NB4 (cell line): ENCODE measurements at regions not wholly inside any gene's neighbourhood (a gene's known extent, or its start where the extent isn't known, plus 50 kb on each side); places are given as distances from the start of the nearest gene placed in this dataset.

Experiments
- DNase-seq: peaks from one replicate; pipeline ENCODE4 v3.0.0; 2010; ENCODE audit warnings: low read depth
- H3K4me3 ChIP-seq: one replicate; pipeline ENCODE4 v1.5.1; 2011; ENCODE audit warnings: mild to moderate bottlenecking, low read depth, low read length, moderate library complexity
- MYC ChIP-seq: IDR thresholded peaks from 2 replicates; pipeline ENCODE4 v1.6.1; 2011; ENCODE audit warnings: low read depth, low read length
- POLR2A ChIP-seq: IDR thresholded peaks from 2 replicates; pipeline ENCODE4 v1.6.1; 2011; ENCODE audit warnings: mild to moderate bottlenecking; ENCODE audit not compliant: insufficient read length; ENCODE audit errors: extremely low read depth
- TF ChIP-seq, protein P1 (sequence below): IDR thresholded peaks from 2 replicates; pipeline ENCODE4 v1.6.1; 2011; ENCODE audit warnings: low read depth, low read length
- TF ChIP-seq, protein P2 (sequence below): IDR thresholded peaks from one replicate; pipeline ENCODE4 v1.5.1; 2012; ENCODE audit warnings: low read depth, low read length

DNA sequence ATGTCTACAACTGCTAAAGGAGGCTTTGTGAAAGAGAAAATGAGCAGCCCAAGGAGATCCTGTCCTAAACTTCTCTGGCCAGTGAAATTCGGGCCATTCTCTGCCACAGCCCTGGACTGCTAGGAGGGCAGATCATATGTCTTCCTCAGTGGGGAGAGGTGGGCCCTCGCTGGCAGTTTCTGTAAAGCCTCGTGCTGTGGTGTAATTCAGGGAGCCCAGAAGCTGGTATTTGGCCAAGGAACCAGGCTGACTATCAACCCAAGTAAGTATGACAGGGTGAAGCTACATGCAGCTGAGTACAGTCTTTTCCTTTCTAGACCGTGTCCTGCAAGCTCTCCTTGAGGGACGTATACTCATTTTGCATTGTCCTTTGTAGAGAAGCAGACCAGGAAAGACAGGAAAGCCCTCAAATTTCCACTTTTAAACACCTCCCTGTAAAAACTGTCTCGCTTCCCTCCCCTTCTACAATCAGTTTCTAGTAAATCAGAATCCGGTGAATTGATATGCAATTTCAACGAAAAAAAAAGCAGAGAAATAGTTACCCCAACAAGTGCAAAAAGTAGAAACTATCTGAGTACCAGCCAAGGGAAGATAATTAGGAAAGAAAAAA is 106.8 kb downstream of the DAD1 start:
- H3K4me3 ChIP-seq, result no peak overlapping the region

DNA sequence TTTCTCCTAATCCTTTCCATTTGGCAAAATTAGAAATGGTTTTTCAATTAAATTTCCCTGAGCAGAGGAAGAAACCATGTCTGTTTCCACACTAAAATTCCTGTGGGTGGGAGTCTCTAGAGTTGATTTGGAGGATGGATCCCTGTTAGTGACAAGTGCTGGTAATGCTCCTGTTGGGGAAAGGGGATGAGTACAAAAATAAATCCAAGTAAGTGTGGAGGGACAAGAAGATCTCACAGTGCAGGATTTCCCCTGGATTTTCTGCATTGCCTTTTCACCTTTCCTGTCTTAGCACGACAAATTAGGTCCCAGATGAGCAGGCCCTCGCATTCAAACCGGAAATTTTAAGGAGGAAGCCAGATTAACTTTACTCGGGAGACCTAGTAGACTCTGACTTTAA is 107.5 kb downstream of the DAD1 start:
- TF ChIP-seq, protein P1, sequence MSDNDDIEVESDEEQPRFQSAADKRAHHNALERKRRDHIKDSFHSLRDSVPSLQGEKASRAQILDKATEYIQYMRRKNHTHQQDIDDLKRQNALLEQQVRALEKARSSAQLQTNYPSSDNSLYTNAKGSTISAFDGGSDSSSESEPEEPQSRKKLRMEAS, result no peak
- TF ChIP-seq, protein P2, sequence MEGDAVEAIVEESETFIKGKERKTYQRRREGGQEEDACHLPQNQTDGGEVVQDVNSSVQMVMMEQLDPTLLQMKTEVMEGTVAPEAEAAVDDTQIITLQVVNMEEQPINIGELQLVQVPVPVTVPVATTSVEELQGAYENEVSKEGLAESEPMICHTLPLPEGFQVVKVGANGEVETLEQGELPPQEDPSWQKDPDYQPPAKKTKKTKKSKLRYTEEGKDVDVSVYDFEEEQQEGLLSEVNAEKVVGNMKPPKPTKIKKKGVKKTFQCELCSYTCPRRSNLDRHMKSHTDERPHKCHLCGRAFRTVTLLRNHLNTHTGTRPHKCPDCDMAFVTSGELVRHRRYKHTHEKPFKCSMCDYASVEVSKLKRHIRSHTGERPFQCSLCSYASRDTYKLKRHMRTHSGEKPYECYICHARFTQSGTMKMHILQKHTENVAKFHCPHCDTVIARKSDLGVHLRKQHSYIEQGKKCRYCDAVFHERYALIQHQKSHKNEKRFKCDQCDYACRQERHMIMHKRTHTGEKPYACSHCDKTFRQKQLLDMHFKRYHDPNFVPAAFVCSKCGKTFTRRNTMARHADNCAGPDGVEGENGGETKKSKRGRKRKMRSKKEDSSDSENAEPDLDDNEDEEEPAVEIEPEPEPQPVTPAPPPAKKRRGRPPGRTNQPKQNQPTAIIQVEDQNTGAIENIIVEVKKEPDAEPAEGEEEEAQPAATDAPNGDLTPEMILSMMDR, result no peak
- TF ChIP-seq MYC (no peak), POLR2A (no peak)
- no peak for DNase-seq
- no peak overlapping the region for H3K4me3 ChIP-seq

More for the DNA sequence above, 106.8 kb downstream of the DAD1 start:
- TF ChIP-seq POLR2A, result no peak
- TF ChIP-seq, protein P2, result no peak
- TF ChIP-seq, protein P1, result peak; percentile 31; the same call in 1 of the 2 replicates
- TF ChIP-seq MYC, result no peak
- DNase-seq, result peak; percentile 50

DNA sequence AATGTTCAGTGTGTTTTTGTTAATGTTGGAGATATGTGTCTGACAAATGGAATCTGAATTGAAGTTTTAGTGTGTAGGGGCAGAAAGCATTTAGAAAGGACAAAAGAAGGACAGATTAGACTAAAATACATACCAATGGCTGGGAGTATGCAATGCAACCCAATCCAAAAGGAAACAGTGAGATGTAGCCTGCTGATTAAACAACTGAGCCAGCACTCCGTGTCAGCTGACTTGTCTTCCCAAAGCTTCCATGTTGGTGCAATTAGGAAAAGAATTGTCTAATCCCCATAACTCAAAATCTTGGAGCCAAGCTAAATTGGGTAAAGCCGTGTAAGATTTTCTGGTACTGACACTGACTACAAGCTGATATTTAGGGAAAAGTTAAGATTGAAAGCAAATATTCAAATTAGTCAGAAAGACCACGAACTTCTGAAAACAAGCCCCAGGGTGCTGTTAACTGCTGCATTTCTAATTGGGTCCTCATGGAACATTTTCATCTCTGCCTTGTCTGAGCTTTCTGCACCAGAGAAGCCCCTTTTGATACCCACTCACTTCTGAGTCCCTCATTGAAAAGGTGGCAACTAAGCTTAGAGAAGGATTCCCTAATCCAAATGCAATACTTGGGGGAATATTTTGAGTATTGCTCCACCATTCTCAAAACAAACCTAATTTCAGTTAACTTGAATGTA is 109.1 kb downstream of the DAD1 start:
- no peak for DNase-seq
- H3K4me3 ChIP-seq, result no peak overlapping the region
- TF ChIP-seq, protein P2, result no peak

DNA sequence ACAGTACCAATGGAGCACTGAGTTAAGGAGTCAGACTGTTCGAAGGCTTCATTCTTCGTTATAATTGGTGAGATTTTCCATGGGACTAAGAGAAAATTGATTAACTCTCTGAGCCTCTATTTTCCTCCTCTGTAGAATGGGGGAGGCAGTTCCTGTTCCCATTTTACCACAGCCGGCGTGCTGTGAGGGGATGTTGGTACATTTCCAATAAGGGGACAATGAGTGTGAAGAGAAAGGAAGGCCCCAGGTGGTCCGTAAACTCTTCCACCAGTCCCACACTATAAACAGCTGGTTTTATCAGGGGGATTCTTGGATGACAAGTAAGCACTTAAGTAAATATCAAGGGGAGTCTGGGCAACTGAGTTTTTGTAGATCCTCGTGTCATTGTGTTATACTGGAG is 109.9 kb downstream of the DAD1 start:
- DNase-seq, result no peak
- TF ChIP-seq, protein P2, result no peak
- no peak for TF ChIP-seq MYC
- no peak for TF ChIP-seq POLR2A
- TF ChIP-seq, protein P1, result no peak
- H3K4me3 ChIP-seq, result peak overlapping the region; percentile 17

DNA sequence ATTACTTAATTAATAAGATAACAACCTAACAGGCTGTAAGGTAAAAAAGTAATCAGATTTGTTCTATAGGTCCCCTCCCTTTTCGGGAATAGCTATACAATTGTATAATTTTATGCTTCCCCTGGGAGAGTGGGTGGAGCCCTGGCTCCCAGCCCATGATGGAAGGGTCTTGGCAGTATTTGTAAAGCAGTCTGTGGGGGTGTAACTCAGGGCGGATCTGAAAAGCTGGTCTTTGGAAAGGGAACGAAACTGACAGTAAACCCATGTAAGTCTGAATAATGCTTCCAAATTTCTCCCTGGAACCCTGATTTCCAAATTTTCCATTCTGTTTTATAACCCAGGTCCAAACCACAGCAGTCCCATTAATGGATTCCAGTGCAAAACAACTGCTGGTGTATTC is 110.4 kb downstream of the DAD1 start:
- peak; percentile 74 for DNase-seq
- H3K4me3 ChIP-seq, result peak overlapping the region; percentile 17
- TF ChIP-seq, protein P1, result no peak
- TF ChIP-seq POLR2A (no peak), MYC (no peak)
- TF ChIP-seq, protein P2, result no peak
